Astrocyte (in vitro differentiated cells and primary cell): ENCODE measurements at regions not wholly inside any gene's neighbourhood (a gene's known extent, or its start where the extent isn't known, plus 50 kb on each side); places are given as distances from the start of the nearest gene placed in this dataset.

Experiments used
- DNase-seq: peaks from one replicate; pipeline ENCODE4 v3.0.0-alpha.2; 2010; ENCODE audit warnings: low read depth
- FAIRE-seq: peaks from 2 replicates; lab custom pipeline; 2011; peaks lifted over from hg19 to GRCh38; lab: Jason Lieb, UNC
- H2AFZ ChIP-seq: 2 replicates; pipeline ENCODE4 v1.6.0; 2012; ENCODE audit warnings: low read depth, low read length, inconsistent platforms
- H3K27ac ChIP-seq: 2 replicates; pipeline ENCODE4 v1.5.1; 2011; ENCODE audit warnings: low read depth, low read length, inconsistent platforms
- H3K27me3 ChIP-seq: 2 replicates; pipeline ENCODE4 v1.6.0; 2011; ENCODE audit warnings: low read length, inconsistent platforms; ENCODE audit not compliant: insufficient read depth
- H3K36me3 ChIP-seq: 2 replicates; pipeline ENCODE4 v1.5.1; 2011; ENCODE audit warnings: low read length, inconsistent platforms; ENCODE audit not compliant: insufficient read depth
- H3K4me1 ChIP-seq: 2 replicates; pipeline ENCODE4 v1.5.1; 2011; ENCODE audit warnings: low read length, inconsistent platforms; ENCODE audit not compliant: insufficient read depth
- H3K4me2 ChIP-seq: 2 replicates; pipeline ENCODE4 v1.6.0; 2012; ENCODE audit warnings: low read length, inconsistent platforms
- H3K4me3 ChIP-seq: 2 replicates; pipeline ENCODE4 v1.5.1; 2011; ENCODE audit warnings: low read depth, mild to moderate bottlenecking, low read length, inconsistent platforms; ENCODE audit not compliant: insufficient read depth
- H3K79me2 ChIP-seq: 2 replicates; pipeline ENCODE4 v1.6.0; 2012; ENCODE audit warnings: mild to moderate bottlenecking, low read length, inconsistent platforms; ENCODE audit not compliant: insufficient read depth
- H3K9ac ChIP-seq: 2 replicates; pipeline ENCODE4 v1.6.0; 2012; ENCODE audit warnings: mild to moderate bottlenecking, low read length, inconsistent platforms
- H3K9me3 ChIP-seq: 2 replicates; pipeline ENCODE4 v1.5.1; 2012; ENCODE audit warnings: low read depth, mild to moderate bottlenecking, low read length, inconsistent platforms; ENCODE audit not compliant: insufficient read depth
- H4K20me1 ChIP-seq: 2 replicates; pipeline ENCODE4 v1.6.0; 2012; ENCODE audit warnings: low read length, inconsistent platforms; ENCODE audit not compliant: insufficient read depth
- H3K27ac Mint-ChIP-seq: one replicate; pipeline ENCODE4 v1.8.0; 2021; ENCODE audit warnings: mild to moderate bottlenecking, mixed read lengths; ENCODE audit not compliant: unreplicated experiment
- H3K27me3 Mint-ChIP-seq: one replicate; pipeline ENCODE4 v1.8.0; 2021; ENCODE audit warnings: low read depth, mixed read lengths; ENCODE audit not compliant: unreplicated experiment
- H3K36me3 Mint-ChIP-seq: one replicate; pipeline ENCODE4 v1.8.0; 2021; ENCODE audit warnings: low read depth, mixed read lengths; ENCODE audit not compliant: unreplicated experiment
- H3K4me1 Mint-ChIP-seq: one replicate; pipeline ENCODE4 v1.8.0; 2021; ENCODE audit warnings: low read depth, mixed read lengths; ENCODE audit not compliant: unreplicated experiment
- H3K4me3 Mint-ChIP-seq: one replicate; pipeline ENCODE4 v1.8.0; 2021; ENCODE audit warnings: mild to moderate bottlenecking, moderate library complexity, mixed read lengths; ENCODE audit not compliant: unreplicated experiment
- H3K9me3 Mint-ChIP-seq: one replicate; pipeline ENCODE4 v1.8.0; 2021; ENCODE audit warnings: mild to moderate bottlenecking, mixed read lengths; ENCODE audit not compliant: unreplicated experiment
- EZH2 ChIP-seq: IDR thresholded peaks from 2 replicates; pipeline ENCODE4 v1.6.1; 2012; ENCODE audit warnings: mild to moderate bottlenecking, low read length, inconsistent platforms; ENCODE audit not compliant: insufficient read depth
- TF ChIP-seq, protein P1 (sequence below): IDR thresholded peaks from 2 replicates; pipeline ENCODE4 v1.5.1; 2011; ENCODE audit warnings: low read depth, mild to moderate bottlenecking, inconsistent platforms, low read length, moderate library complexity; ENCODE audit not compliant: insufficient read depth

GRCh38 chr15:69552057-69552815, 99.6 kb downstream of the RPLP1 start:
- H3K36me3 ChIP-seq = no peaks in the 10 kb centered on the region
- H2AFZ ChIP-seq = no peak overlapping the region
- no peak overlapping the region for H3K27ac ChIP-seq
- H3K9me3 ChIP-seq = peaks cover 11% of the 10 kb centered on the region
- H3K9me3 Mint-ChIP-seq = peaks cover 4% of the 10 kb centered on the region
- peaks cover 10% of the 10 kb centered on the region for H3K4me1 ChIP-seq
- peaks cover 20% of the 10 kb centered on the region for H3K27me3 ChIP-seq
- H4K20me1 ChIP-seq = no peaks in the 10 kb centered on the region
- FAIRE-seq = no peak
- no peaks in the 10 kb centered on the region for H3K79me2 ChIP-seq
- H3K27me3 Mint-ChIP-seq = peaks cover 54% of the 10 kb centered on the region
- DNase-seq = no peak
- no peak overlapping the region for H3K4me3 ChIP-seq
- TF ChIP-seq, protein P1, sequence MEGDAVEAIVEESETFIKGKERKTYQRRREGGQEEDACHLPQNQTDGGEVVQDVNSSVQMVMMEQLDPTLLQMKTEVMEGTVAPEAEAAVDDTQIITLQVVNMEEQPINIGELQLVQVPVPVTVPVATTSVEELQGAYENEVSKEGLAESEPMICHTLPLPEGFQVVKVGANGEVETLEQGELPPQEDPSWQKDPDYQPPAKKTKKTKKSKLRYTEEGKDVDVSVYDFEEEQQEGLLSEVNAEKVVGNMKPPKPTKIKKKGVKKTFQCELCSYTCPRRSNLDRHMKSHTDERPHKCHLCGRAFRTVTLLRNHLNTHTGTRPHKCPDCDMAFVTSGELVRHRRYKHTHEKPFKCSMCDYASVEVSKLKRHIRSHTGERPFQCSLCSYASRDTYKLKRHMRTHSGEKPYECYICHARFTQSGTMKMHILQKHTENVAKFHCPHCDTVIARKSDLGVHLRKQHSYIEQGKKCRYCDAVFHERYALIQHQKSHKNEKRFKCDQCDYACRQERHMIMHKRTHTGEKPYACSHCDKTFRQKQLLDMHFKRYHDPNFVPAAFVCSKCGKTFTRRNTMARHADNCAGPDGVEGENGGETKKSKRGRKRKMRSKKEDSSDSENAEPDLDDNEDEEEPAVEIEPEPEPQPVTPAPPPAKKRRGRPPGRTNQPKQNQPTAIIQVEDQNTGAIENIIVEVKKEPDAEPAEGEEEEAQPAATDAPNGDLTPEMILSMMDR = no peak
- TF ChIP-seq EZH2 = no peak
- H3K4me2 ChIP-seq = no peak overlapping the region
- no peak overlapping the region for H3K4me3 Mint-ChIP-seq
- H3K9ac ChIP-seq = no peak overlapping the region
- peaks cover 2% of the 10 kb centered on the region for H3K36me3 Mint-ChIP-seq
- H3K27ac Mint-ChIP-seq = no peak overlapping the region
- peaks cover 5% of the 10 kb centered on the region for H3K4me1 Mint-ChIP-seq

DNA sequence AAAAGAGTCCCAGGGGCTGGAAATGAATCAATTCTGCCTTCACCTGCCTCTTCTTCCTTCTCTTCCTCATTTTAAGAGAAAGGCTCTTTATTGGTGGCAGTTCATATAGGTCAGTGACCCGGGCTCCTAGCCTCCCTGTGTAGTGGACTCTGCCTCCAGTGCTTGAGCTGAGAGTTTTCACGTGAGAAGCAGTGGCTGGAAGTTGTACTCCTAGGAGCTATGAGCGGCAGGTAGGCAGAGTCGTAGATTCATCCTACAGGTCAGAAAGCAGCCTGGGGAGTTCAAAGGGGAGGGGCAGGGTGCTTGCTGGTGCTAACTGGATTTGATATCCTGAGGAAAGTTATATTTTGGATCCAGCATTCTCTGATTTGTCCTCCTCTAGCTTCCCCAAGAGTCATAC, 101.1 kb downstream of the RPLP1 start:
- H3K9ac ChIP-seq = no peak overlapping the region
- peaks cover 44% of the 10 kb centered on the region for H3K27me3 Mint-ChIP-seq
- peaks cover 18% of the 10 kb centered on the region for H3K4me1 ChIP-seq
- H3K9me3 ChIP-seq = peaks cover 7% of the 10 kb centered on the region
- H3K4me3 ChIP-seq = no peak overlapping the region
- H3K4me3 Mint-ChIP-seq = no peak overlapping the region
- H3K27ac ChIP-seq = no peak overlapping the region
- H3K27me3 ChIP-seq = peaks cover 17% of the 10 kb centered on the region
- H4K20me1 ChIP-seq = no peaks in the 10 kb centered on the region
- H3K9me3 Mint-ChIP-seq = peaks cover 4% of the 10 kb centered on the region
- peaks cover 13% of the 10 kb centered on the region for H3K4me1 Mint-ChIP-seq
- no peaks in the 10 kb centered on the region for H3K36me3 ChIP-seq
- peaks cover 2% of the 10 kb centered on the region for H3K36me3 Mint-ChIP-seq
- DNase-seq (no peak), FAIRE-seq (no peak)
- no peak overlapping the region for H2AFZ ChIP-seq
- H3K4me2 ChIP-seq = no peak overlapping the region
- H3K79me2 ChIP-seq = no peaks in the 10 kb centered on the region
- no peak overlapping the region for H3K27ac Mint-ChIP-seq
- TF ChIP-seq EZH2 = no peak
- TF ChIP-seq, protein P1 = no peak
